Loucy (cell line): ENCODE measurements at regions not wholly inside any gene's neighbourhood (a gene's known extent, or its start where the extent isn't known, plus 50 kb on each side); places are given as distances from the start of the nearest gene placed in this dataset.

Experiments used
- CTCF ChIP-seq: fragments of 200-600 bp; sonication (generic); conservative IDR thresholded peaks from 2 replicates; pipeline ENCODE4 v1.5.1; 2014; ENCODE audit warnings: mild to moderate bottlenecking, antibody characterized with exemption, low read length
- EZH2phosphoT487 ChIP-seq: fragments of 200-600 bp; IDR thresholded peaks from 2 replicates; pipeline ENCODE4 v1.6.1; 2018; ENCODE audit warnings: antibody characterized with exemption, mild to moderate bottlenecking, moderate library complexity, borderline replicate concordance

GRCh38 chr5:126004636-126005035, 418.6 kb upstream of the GRAMD2B start:
- TF ChIP-seq CTCF (no peak), EZH2phosphoT487 (no peak)
